ENCODE measurements at regions not wholly inside any gene's neighbourhood (a gene's known extent, or its start where the extent isn't known, plus 50 kb on each side); places are given as distances from the start of the nearest gene placed in this dataset.

DNA sequence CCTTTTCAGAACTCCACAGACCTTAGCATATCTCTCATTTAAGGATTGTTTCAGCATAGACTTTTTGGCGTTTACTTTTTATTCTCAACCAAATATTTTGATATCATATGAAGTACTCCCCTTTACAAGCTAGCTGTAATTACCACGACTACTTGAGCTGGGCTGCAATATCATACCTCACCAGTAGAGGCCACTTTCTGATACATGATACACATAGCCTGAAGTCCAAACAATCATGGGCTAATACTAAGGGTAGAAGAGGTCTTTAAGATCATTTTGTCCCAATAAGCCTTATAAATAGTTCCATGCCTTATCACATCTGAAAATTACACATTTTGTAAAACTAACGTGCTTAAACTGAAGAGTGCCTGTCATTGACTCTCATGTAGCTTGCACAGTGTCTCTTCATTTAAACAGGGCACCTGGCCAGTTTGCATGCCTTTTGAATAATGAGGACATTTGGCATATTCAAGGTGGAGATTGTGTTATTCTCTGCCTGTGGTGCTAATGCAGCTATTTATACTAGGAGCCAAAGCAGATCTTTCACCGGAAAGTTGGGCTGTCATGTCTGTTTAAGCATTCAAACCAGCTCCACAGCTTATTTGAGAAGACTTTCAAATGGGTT lies 403.7 kb upstream of the ZMIZ1 start:
- TF ChIP-seq EP300 (IDR thresholded peaks at IDR 0.05), result no peak
- TF ChIP-seq, protein P1, sequence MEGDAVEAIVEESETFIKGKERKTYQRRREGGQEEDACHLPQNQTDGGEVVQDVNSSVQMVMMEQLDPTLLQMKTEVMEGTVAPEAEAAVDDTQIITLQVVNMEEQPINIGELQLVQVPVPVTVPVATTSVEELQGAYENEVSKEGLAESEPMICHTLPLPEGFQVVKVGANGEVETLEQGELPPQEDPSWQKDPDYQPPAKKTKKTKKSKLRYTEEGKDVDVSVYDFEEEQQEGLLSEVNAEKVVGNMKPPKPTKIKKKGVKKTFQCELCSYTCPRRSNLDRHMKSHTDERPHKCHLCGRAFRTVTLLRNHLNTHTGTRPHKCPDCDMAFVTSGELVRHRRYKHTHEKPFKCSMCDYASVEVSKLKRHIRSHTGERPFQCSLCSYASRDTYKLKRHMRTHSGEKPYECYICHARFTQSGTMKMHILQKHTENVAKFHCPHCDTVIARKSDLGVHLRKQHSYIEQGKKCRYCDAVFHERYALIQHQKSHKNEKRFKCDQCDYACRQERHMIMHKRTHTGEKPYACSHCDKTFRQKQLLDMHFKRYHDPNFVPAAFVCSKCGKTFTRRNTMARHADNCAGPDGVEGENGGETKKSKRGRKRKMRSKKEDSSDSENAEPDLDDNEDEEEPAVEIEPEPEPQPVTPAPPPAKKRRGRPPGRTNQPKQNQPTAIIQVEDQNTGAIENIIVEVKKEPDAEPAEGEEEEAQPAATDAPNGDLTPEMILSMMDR (IDR thresholded peaks at IDR 0.05), result peak in 2 of 5 experiments; percentile 21 to 30
- TF ChIP-seq POLR2A (IDR thresholded peaks at IDR 0.05), result no peak

All from tibial nerve (tissue), 4 donors.